LNCAP (cell line): ENCODE measurements at regions not wholly inside any gene's neighbourhood (a gene's known extent, or its start where the extent isn't known, plus 50 kb on each side); places are given as distances from the start of the nearest gene placed in this dataset.

Source experiments
- TF ChIP-seq, protein P1 (sequence below): fragments of 450-650 bp; IDR thresholded peaks from 2 replicates; pipeline ENCODE4 v1.5.1; 2017; ENCODE audit warnings: mild to moderate bottlenecking

DNA sequence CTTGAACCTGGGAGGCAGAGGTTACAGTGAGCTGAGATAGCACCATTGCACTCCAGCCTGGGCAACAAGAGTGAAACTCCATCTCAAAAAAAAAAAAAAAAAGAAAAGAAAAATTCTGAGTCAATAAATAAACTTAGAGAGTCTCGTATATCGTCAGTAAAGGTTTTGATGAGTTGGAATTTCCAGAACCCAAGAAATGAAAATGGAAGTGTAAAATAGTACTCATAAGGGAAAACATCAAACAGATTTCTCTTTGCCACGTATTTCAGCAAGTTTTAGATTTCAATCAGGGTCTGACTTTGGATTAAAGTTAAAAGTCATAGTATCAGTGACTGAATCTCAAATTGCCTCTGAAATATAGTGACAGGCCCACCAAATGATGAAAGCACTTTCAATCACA, 71.4 kb upstream of the SPOPL start:
- TF ChIP-seq, protein P1, sequence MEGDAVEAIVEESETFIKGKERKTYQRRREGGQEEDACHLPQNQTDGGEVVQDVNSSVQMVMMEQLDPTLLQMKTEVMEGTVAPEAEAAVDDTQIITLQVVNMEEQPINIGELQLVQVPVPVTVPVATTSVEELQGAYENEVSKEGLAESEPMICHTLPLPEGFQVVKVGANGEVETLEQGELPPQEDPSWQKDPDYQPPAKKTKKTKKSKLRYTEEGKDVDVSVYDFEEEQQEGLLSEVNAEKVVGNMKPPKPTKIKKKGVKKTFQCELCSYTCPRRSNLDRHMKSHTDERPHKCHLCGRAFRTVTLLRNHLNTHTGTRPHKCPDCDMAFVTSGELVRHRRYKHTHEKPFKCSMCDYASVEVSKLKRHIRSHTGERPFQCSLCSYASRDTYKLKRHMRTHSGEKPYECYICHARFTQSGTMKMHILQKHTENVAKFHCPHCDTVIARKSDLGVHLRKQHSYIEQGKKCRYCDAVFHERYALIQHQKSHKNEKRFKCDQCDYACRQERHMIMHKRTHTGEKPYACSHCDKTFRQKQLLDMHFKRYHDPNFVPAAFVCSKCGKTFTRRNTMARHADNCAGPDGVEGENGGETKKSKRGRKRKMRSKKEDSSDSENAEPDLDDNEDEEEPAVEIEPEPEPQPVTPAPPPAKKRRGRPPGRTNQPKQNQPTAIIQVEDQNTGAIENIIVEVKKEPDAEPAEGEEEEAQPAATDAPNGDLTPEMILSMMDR: no peak

DNA sequence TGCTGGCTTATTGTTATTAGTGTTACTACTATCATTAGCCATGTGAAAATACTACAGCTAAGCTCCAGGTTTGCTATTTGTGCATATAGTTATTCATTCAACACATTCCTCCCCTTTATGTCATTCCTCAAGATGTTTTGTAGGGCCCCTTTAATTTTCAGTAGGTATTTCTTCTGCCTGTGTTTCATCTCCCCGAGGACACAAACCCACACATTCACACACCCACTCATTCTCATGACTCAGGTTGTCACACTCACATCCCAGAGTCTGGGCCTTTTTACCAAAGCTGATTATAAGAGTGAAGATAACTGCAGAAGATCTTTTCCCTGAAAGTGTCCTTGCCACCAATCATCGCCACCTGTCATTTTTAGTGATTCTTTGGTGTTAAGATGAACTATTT, 68.6 kb upstream of the SPOPL start:
- TF ChIP-seq, protein P1: no peak

DNA sequence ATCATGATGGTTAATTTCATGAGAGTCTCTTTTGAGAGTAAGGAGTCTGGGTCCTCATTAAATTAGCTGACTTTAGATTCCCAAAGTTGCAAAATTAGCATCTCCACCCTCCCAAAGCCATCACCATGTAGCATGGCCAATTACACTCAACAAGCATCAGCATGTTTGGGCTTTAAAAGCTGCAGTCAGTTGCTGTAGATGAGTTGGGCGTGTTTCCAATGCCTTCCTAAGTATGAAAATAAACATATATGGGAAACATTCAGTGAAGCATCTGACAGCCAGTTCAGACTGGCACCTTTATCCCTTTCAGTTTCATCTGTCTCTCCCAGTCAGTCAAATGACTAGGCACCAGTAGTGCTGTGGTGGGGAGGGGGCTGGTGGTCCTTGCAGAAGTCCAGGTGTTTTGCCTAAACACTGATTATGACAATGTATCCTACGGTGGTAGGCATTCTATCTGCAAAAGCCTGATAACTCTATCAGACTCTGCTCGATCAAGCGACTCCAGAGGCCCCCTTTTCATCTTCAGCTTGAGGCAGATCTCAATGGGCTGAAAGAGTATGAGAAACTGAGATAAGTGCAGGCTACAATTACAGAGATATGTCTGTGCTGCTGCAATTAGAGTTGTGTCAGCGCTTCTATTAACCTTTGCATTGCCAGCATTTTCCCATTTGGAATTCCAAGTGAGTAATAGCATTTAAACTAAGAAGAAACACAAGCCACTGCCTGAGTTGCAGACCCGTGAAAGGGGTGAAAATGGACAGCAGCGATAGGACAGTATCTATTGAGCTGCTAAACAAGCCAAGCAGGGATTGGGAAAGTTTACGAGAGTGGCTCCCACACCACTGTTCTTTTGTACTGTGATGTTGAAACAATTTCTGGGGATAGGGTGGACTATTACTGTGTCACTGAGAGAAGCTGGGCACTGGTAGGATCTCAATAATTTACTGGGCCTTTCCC, 67.3 kb upstream of the SPOPL start:
- TF ChIP-seq, protein P1: no peak

DNA sequence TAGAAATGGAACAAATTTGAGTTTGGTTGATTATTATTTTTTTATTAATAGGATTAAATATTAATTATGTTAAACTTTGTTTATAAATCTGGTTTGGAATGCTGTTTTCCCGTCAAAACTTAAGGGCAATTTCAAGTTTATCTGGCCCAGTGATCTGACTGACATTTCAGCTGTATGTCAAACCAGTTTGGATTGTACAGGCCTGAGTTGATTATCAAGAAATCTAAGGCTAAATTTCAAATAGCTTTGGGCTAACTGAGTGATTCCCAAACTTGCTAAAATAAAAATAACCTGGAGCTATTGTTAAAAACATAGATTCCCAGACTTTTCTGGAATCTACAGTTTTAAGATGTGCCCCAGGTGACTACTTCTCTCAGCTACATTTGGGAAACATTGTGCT, 65.9 kb upstream of the SPOPL start:
- TF ChIP-seq, protein P1: no peak

DNA sequence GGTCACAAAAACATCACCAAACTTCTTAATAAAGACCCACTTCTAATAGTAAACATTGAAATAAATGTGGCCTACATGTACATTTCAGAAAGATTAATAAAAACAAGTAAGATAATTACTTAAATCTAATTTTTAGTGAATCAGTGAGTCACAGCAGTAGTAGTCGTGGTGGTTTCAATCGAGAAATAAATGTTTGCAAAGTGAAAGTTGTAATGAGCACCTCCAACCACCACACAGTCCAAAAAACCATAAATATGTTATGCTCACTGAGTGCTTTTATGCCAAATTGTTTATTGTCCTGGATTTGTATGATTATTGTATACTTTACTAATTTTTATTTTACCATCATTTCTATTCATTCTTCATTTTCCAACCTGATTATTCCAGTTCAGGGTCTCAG, 61.8 kb upstream of the SPOPL start:
- TF ChIP-seq, protein P1: no peak

DNA sequence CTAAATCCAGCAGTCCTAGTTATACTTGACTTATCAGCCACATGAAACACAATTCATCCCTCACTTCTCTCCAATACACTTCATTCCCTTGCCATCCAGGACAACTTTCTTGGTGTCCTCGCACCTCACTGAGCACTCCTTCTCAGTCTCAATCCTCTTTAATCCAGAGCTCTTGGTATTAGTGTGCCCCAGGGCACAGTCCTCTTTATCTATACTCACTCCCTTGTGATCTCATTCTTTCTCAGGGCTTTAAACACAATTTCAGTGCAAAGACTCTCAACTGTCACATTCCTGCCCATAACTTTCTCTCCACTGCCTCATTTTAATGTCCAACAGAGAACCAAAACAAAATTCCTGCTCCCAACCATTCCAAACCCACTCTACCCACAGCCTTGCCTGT, 60.8 kb upstream of the SPOPL start:
- TF ChIP-seq, protein P1: no peak

DNA sequence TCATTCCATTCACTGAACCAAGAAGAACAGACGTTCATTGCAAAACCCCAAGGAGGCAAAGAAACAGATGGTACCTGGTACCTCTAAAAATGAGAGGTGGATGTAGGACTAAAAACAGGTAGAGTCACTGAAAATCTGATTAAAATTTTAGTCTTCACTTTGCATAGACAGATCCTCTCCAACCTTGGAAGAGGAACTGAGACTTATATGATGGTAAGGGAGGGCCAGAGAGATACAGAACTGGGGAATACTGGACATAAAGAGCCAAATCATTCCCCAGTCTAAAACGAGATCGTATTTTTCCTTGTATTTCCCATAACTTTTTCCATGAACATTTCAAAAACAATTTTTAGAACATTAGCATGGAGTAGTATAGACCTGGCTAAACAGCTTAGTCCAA, 59.7 kb upstream of the SPOPL start:
- TF ChIP-seq, protein P1: no peak
